Chondrocyte (in vitro differentiated cells): ENCODE measurements at regions not wholly inside any gene's neighbourhood (a gene's known extent, or its start where the extent isn't known, plus 50 kb on each side); places are given as distances from the start of the nearest gene placed in this dataset.

Experiments used
- DNase-seq: peaks from one replicate; pipeline ENCODE4 v3.0.0; 2021; ENCODE audit warnings: mixed read lengths, low spot score
- H3K27ac Mint-ChIP-seq: one replicate; pipeline ENCODE4 v1.8.0; 2021; ENCODE audit warnings: mild to moderate bottlenecking, moderate library complexity, mixed read lengths; ENCODE audit not compliant: unreplicated experiment
- H3K27me3 Mint-ChIP-seq: 2 replicates; pipeline ENCODE4 v1.8.0; 2021; ENCODE audit warnings: low read depth, mixed read lengths
- H3K36me3 Mint-ChIP-seq: 2 replicates; pipeline ENCODE4 v1.8.0; 2021; ENCODE audit warnings: low read depth, mixed read lengths
- H3K4me1 Mint-ChIP-seq: 2 replicates; pipeline ENCODE4 v1.8.0; 2021; ENCODE audit warnings: low read depth, mild to moderate bottlenecking, mixed read lengths
- H3K4me3 Mint-ChIP-seq: one replicate; pipeline ENCODE4 v1.8.0; 2021; ENCODE audit warnings: mild to moderate bottlenecking, moderate library complexity, mixed read lengths; ENCODE audit not compliant: unreplicated experiment
- H3K9me3 Mint-ChIP-seq: 2 replicates; pipeline ENCODE4 v1.8.0; 2021; ENCODE audit warnings: low read depth, mixed read lengths
- CTCF ChIP-seq: fragments of 200-600 bp; sonication (generic); IDR thresholded peaks from 2 replicates; pipeline ENCODE4 v1.5.0; 2021; ENCODE audit warnings: antibody characterized with exemption, mild to moderate bottlenecking, moderate library complexity

GRCh38 chr17:72434991-72435618, 314.3 kb downstream of the SOX9 start:
- no peak for TF ChIP-seq CTCF
- Mint-ChIP-seq H3K27me3 (no peaks in the 10 kb centered on the region), H3K4me1 (peaks cover 10% of the 10 kb centered on the region), H3K27ac (no peak overlapping the region), H3K36me3 (no peaks in the 10 kb centered on the region), H3K9me3 (no peaks in the 10 kb centered on the region), H3K4me3 (no peak overlapping the region)
- no peak for DNase-seq

GRCh38 chr17:72438783-72439182, 318.0 kb downstream of the SOX9 start:
- no peaks in the 10 kb centered on the region for H3K27me3 Mint-ChIP-seq
- H3K27ac Mint-ChIP-seq, result no peak overlapping the region
- no peaks in the 10 kb centered on the region for H3K9me3 Mint-ChIP-seq
- peaks cover 9% of the 10 kb centered on the region for H3K4me1 Mint-ChIP-seq
- TF ChIP-seq CTCF, result no peak
- DNase-seq, result no peak
- no peak overlapping the region for H3K4me3 Mint-ChIP-seq
- H3K36me3 Mint-ChIP-seq, result no peaks in the 10 kb centered on the region

GRCh38 chr17:72439893-72440502, 319.2 kb downstream of the SOX9 start:
- Mint-ChIP-seq H3K4me3 (no peak overlapping the region), H3K27ac (no peak overlapping the region), H3K27me3 (no peaks in the 10 kb centered on the region), H3K9me3 (no peaks in the 10 kb centered on the region), H3K4me1 (peaks cover 9% of the 10 kb centered on the region), H3K36me3 (no peaks in the 10 kb centered on the region)
- TF ChIP-seq CTCF, result no peak
- DNase-seq, result no peak

- Mint-ChIP-seq H3K27me3 (no peaks in the 10 kb centered on the region), H3K4me1 (peaks cover 9% of the 10 kb centered on the region), H3K36me3 (no peaks in the 10 kb centered on the region), H3K27ac (no peak overlapping the region), H3K9me3 (no peaks in the 10 kb centered on the region), H3K4me3 (no peak overlapping the region)
- no peak for TF ChIP-seq CTCF
- no peak for DNase-seq
Observed at GRCh38 chr17:72440961-72441360, 320.1 kb downstream of the SOX9 start.

- Mint-ChIP-seq H3K27me3 (no peaks in the 10 kb centered on the region), H3K4me1 (peaks cover 12% of the 10 kb centered on the region), H3K36me3 (no peaks in the 10 kb centered on the region)
Observed at GRCh38 chr17:72441909-72442308, 321.1 kb downstream of the SOX9 start.

More at GRCh38 chr17:72441909-72442308, 321.1 kb downstream of the SOX9 start:
- DNase-seq, result no peak
- no peak overlapping the region for H3K4me3 Mint-ChIP-seq
- TF ChIP-seq CTCF, result no peak
- no peaks in the 10 kb centered on the region for H3K9me3 Mint-ChIP-seq
- no peak overlapping the region for H3K27ac Mint-ChIP-seq
